GM12874 (cell line): ENCODE measurements at regions not wholly inside any gene's neighbourhood (a gene's known extent, or its start where the extent isn't known, plus 50 kb on each side); places are given as distances from the start of the nearest gene placed in this dataset.

Experiments used
- TF ChIP-seq, protein P1 (sequence below): IDR thresholded peaks from 2 replicates; pipeline ENCODE4 v1.5.1; 2011; ENCODE audit warnings: low read depth, mild to moderate bottlenecking, control low read depth, low read length, moderate library complexity; ENCODE audit not compliant: insufficient read depth

DNA sequence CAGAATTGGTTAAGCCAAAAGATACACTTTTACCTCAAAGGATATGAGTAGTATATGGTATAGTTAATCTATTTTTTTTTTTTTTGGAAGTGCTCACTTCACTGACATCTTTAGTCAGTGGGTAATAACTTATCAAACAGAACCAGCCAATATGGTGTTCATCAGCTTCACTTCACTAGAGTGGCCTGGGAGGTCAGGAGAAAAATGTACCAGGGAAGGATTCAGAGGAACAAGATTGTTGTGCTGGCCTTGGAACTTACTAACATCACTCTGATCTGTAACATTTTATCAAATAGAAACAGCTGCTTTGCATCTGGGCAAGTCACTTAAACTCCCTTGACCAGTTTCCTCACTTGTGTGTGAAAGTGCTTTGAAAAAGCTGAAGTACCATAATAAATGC is 962.7 kb downstream of the BCL11A start:
- TF ChIP-seq, protein P1, sequence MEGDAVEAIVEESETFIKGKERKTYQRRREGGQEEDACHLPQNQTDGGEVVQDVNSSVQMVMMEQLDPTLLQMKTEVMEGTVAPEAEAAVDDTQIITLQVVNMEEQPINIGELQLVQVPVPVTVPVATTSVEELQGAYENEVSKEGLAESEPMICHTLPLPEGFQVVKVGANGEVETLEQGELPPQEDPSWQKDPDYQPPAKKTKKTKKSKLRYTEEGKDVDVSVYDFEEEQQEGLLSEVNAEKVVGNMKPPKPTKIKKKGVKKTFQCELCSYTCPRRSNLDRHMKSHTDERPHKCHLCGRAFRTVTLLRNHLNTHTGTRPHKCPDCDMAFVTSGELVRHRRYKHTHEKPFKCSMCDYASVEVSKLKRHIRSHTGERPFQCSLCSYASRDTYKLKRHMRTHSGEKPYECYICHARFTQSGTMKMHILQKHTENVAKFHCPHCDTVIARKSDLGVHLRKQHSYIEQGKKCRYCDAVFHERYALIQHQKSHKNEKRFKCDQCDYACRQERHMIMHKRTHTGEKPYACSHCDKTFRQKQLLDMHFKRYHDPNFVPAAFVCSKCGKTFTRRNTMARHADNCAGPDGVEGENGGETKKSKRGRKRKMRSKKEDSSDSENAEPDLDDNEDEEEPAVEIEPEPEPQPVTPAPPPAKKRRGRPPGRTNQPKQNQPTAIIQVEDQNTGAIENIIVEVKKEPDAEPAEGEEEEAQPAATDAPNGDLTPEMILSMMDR = no peak

DNA sequence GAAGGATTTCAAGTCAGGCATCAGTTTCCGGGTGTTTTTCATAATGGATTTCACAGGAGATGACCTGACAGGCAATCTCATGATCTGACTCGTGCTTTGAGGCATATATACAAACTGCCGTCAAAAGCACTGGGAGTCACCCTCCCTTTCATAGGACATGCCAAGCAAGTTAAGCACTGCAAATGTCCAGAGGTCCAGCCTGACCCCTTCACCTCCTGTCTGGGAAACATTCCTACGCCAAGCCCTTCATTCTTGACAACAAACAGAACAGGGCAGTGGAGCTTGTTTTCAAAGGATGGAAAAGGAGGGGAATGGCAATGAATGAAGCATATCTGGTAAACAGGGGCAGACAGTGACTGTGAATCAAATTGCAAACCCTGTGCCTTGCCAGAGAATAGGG is 963.6 kb downstream of the BCL11A start:
- TF ChIP-seq, protein P1 = no peak

DNA sequence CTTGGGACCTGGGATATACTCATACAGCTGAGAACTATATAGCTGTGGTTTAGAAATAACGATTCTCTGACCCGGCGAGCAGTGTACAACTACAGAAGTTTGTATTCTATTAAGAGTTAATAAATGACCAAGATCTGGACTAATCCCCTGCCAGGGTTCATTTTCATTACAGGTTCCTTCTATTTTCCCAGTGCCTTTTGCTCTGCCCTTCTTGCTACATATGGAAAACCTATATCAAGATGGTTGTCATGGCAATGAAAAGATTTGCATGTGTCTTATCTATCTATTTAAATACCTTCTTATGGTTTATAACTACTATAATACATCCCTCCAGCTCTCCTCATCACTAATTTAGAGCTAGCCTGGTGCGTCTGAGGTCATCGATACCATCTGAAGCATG is 965.2 kb downstream of the BCL11A start:
- TF ChIP-seq, protein P1 = no peak

GRCh38 chr2:59586176-59586575 is 967.3 kb downstream of the BCL11A start:
- TF ChIP-seq, protein P1 = no peak

- TF ChIP-seq, protein P1 = no peak
Measured at GRCh38 chr2:59585655-59586054, 967.8 kb downstream of the BCL11A start.

- TF ChIP-seq, protein P1 = peak; percentile 50
Measured at GRCh38 chr2:59584958-59585357, 968.5 kb downstream of the BCL11A start.

- TF ChIP-seq, protein P1 = no peak
Measured at GRCh38 chr2:59583173-59583765, 970.2 kb downstream of the BCL11A start.
